GM12875 (cell line): ENCODE measurements at regions not wholly inside any gene's neighbourhood (a gene's known extent, or its start where the extent isn't known, plus 50 kb on each side); places are given as distances from the start of the nearest gene placed in this dataset.

ENCODE experiments used
- H3K4me3 ChIP-seq: one replicate; pipeline ENCODE4 v1.5.1; 2011; ENCODE audit warnings: low read depth, low read length, control low read depth
- TF ChIP-seq, protein P1 (sequence below): IDR thresholded peaks from 2 replicates; pipeline ENCODE4 v1.5.1; 2011; ENCODE audit warnings: low read depth, mild to moderate bottlenecking, control low read depth, inconsistent platforms, low read length, moderate library complexity, borderline replicate concordance; ENCODE audit not compliant: insufficient read depth

DNA sequence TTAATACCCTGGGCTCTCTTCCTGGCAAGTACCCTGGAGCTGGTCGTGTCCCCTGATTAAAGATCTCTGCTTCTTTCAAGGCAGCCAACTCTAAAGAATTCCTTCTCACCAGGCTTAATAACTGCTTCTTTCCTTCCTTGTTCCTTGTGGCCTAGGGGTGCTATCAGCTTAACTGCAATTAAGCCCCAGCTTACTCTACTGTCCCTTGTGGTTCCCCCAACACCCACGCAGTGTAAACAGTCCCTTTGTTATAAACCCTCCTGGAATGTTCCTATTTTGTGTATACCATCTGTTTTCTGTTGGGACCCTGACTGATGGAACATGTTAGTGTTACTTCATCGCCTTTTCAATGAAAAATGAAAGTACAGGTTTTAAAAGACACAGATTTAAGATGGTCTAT, 126.4 kb upstream of the KIRREL3 start:
- TF ChIP-seq, protein P1, sequence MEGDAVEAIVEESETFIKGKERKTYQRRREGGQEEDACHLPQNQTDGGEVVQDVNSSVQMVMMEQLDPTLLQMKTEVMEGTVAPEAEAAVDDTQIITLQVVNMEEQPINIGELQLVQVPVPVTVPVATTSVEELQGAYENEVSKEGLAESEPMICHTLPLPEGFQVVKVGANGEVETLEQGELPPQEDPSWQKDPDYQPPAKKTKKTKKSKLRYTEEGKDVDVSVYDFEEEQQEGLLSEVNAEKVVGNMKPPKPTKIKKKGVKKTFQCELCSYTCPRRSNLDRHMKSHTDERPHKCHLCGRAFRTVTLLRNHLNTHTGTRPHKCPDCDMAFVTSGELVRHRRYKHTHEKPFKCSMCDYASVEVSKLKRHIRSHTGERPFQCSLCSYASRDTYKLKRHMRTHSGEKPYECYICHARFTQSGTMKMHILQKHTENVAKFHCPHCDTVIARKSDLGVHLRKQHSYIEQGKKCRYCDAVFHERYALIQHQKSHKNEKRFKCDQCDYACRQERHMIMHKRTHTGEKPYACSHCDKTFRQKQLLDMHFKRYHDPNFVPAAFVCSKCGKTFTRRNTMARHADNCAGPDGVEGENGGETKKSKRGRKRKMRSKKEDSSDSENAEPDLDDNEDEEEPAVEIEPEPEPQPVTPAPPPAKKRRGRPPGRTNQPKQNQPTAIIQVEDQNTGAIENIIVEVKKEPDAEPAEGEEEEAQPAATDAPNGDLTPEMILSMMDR, result no peak
- no peak overlapping the region for H3K4me3 ChIP-seq

GRCh38 chr11:127119356-127119755, 118.8 kb upstream of the KIRREL3 start:
- no peak overlapping the region for H3K4me3 ChIP-seq
- TF ChIP-seq, protein P1, result no peak

DNA sequence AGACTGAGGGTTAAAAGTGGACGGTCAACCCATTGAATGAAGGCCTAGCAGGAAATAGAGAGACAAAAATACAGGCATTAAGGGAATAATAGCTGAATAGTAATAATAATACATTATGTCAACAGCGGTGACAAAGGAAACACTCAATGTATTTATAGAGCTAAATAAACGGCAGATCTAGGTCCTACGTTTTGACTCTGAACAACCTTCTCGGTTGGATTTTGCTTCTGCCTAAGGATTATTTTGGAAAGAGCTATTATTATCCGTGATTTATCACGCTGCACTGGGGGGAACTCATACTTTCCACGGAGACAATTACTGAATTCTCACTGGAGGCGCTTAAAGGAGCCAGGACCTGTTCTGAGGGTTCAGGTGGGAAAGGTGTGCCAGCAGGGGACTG, 118.2 kb upstream of the KIRREL3 start:
- TF ChIP-seq, protein P1, result no peak
- no peak overlapping the region for H3K4me3 ChIP-seq

DNA sequence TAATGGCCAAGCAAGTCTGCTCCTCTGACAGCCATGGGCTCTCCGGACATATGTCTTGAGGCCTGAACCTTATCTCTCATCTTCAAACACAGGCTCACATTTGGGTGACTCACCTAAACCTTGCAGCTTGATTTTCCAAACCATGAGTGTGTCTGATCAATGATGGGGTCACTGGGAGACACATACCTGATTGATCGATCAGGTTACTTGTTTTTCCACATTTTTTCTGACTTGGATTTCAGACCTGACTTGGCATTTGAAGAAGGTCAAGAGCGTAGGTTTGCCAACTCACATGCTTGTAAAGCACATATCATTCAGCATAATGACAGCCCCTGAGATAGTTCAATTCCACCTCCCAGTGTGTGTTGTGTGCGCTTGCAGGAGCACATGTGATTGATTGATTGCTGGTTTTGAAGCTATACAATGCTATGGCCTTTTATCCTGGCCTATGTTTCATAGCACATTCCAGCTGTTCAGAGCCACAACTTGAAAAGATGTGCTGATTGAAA, 116.7 kb upstream of the KIRREL3 start:
- H3K4me3 ChIP-seq, result no peak overlapping the region
- TF ChIP-seq, protein P1, result no peak

DNA sequence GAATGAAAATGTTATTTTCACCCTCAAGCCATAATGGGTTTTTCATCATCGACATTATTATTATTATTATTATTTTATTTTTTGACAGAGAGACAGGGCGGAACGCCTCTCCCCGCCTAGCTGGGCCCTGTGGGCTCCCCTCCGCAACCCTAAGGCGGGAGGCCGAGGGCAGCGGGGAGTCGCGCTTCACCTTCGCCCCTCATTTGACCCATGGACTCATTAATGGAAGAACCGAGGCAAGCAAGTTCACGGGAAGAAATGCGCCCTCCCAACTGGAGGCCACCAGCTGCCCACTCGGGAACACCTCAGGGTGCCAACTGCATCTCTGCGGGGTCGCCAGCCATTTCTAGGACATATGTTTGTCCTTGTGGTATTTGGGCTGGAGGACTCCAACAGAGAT, 115.3 kb upstream of the KIRREL3 start:
- TF ChIP-seq, protein P1, result no peak
- no peak overlapping the region for H3K4me3 ChIP-seq

DNA sequence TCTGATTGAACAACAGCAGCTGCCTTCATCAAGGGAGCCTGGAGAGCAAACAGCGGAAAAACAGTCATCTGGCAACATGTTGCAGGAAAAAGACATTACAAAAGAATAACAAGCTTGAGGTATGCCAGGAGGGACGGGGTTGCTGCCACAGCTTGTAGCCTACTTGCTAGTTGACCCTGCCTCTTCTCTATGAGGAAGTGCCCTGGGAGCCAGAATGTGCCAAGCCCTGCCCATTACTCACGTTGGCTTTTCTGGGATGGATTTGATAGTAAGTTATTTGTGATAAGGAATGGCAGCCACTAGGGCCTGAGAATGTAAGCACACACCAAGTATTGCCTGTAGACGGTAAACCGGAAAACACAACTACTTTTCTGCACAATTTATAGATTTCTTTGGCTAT, 113.5 kb upstream of the KIRREL3 start:
- no peak overlapping the region for H3K4me3 ChIP-seq
- TF ChIP-seq, protein P1, result no peak

GRCh38 chr11:127110542-127110941, 110.0 kb upstream of the KIRREL3 start:
- H3K4me3 ChIP-seq, result no peak overlapping the region
- TF ChIP-seq, protein P1, result no peak
